ENCODE measurements at regions not wholly inside any gene's neighbourhood (a gene's known extent, or its start where the extent isn't known, plus 50 kb on each side); places are given as distances from the start of the nearest gene placed in this dataset.

DNA sequence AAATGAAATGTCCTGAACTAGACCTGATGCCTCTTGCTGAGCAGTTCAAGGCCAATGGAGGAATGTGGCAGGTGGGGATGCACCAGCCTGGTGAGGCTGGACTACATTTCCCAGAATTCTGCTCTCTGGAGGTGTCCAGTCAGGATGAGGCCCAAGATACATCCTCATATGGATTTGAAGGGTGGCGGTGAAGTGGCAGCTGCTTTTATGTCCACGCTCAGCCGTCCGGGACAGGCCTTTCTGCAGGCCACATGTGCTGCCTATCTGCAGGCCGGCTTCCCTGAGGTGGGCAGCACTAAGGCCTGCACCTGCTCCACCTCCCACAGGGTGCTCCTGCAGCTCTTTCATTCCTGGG is 230.2 kb downstream of the BCL11B start:
- no peaks in the 10 kb centered on the region for H3K79me2 ChIP-seq (ENCODE audit: insufficient read depth)
- POLR2A ChIA-PET = no interaction called here
- TF ChIP-seq, protein P1, sequence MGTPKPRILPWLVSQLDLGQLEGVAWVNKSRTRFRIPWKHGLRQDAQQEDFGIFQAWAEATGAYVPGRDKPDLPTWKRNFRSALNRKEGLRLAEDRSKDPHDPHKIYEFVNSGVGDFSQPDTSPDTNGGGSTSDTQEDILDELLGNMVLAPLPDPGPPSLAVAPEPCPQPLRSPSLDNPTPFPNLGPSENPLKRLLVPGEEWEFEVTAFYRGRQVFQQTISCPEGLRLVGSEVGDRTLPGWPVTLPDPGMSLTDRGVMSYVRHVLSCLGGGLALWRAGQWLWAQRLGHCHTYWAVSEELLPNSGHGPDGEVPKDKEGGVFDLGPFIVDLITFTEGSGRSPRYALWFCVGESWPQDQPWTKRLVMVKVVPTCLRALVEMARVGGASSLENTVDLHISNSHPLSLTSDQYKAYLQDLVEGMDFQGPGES (IDR thresholded peaks at IDR 0.05; ENCODE audit: low read depth, low read length) = no peak
- no peak for TF ChIP-seq RCOR1 (IDR thresholded peaks at IDR 0.05; ENCODE audit: low read length)
- no peak for TF ChIP-seq GATA2 (CRISPR knock-in tag; IDR thresholded peaks at IDR 0.05)
- TF ChIP-seq RXRA (IDR thresholded peaks at IDR 0.05; ENCODE audit: borderline replicate concordance, low read depth) = no peak
- no peak for TF ChIP-seq ELF1 (IDR thresholded peaks at IDR 0.05)
- no peak for TF ChIP-seq NRF1 (IDR thresholded peaks at IDR 0.05; ENCODE audit: low read depth, low read length)
- no peak for TF ChIP-seq RFX5 (IDR thresholded peaks at IDR 0.05; ENCODE audit: low read length)
- TF ChIP-seq MXI1 (IDR thresholded peaks at IDR 0.05; ENCODE audit: low read depth, low read length) = no peak
- no peak for TF ChIP-seq FOXJ3 (CRISPR knock-in tag; IDR thresholded peaks at IDR 0.05)
- TF ChIP-seq, protein P2, sequence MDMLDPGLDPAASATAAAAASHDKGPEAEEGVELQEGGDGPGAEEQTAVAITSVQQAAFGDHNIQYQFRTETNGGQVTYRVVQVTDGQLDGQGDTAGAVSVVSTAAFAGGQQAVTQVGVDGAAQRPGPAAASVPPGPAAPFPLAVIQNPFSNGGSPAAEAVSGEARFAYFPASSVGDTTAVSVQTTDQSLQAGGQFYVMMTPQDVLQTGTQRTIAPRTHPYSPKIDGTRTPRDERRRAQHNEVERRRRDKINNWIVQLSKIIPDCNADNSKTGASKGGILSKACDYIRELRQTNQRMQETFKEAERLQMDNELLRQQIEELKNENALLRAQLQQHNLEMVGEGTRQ (IDR thresholded peaks at IDR 0.05; ENCODE audit: borderline replicate concordance, low read depth, low read length) = no peak
- no peak for TF ChIP-seq TCF12 (IDR thresholded peaks at IDR 0.05)
- no peak for TF ChIP-seq CHD2 (IDR thresholded peaks at IDR 0.05; ENCODE audit: low read length, partially characterized antibody)
- TF ChIP-seq YY1 (IDR thresholded peaks at IDR 0.05; ENCODE audit: low read depth) = no peak
- TF ChIP-seq, protein P3, sequence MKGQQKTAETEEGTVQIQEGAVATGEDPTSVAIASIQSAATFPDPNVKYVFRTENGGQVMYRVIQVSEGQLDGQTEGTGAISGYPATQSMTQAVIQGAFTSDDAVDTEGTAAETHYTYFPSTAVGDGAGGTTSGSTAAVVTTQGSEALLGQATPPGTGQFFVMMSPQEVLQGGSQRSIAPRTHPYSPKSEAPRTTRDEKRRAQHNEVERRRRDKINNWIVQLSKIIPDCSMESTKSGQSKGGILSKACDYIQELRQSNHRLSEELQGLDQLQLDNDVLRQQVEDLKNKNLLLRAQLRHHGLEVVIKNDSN (IDR thresholded peaks at IDR 0.05; ENCODE audit: borderline replicate concordance, low read depth) = no peak
- TF ChIP-seq, protein P4, sequence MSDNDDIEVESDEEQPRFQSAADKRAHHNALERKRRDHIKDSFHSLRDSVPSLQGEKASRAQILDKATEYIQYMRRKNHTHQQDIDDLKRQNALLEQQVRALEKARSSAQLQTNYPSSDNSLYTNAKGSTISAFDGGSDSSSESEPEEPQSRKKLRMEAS (IDR thresholded peaks at IDR 0.05; ENCODE audit: low read depth) = no peak
- TF ChIP-seq, protein P5, sequence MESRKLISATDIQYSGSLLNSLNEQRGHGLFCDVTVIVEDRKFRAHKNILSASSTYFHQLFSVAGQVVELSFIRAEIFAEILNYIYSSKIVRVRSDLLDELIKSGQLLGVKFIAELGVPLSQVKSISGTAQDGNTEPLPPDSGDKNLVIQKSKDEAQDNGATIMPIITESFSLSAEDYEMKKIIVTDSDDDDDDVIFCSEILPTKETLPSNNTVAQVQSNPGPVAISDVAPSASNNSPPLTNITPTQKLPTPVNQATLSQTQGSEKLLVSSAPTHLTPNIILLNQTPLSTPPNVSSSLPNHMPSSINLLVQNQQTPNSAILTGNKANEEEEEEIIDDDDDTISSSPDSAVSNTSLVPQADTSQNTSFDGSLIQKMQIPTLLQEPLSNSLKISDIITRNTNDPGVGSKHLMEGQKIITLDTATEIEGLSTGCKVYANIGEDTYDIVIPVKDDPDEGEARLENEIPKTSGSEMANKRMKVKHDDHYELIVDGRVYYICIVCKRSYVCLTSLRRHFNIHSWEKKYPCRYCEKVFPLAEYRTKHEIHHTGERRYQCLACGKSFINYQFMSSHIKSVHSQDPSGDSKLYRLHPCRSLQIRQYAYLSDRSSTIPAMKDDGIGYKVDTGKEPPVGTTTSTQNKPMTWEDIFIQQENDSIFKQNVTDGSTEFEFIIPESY (IDR thresholded peaks at IDR 0.05; ENCODE audit: borderline replicate concordance, low read depth) = no peak
- no peak for TF ChIP-seq EP300 (IDR thresholded peaks at IDR 0.05; ENCODE audit: borderline replicate concordance in 1 of 2, low read depth in 1 of 2, low read length in 1 of 2)

More for the DNA sequence above, 230.2 kb downstream of the BCL11B start:
- Histone ChIP-seq H2AFZ (ENCODE audit: low read depth) (no peak overlapping the region), H3K4me3 (ENCODE audit: low read depth in 2 of 2, low read length in 1 of 2) (no peak overlapping the region), H3K4me2 (no peak overlapping the region), H3K9ac (no peak overlapping the region), H3K4me1 (ENCODE audit: control insufficient read depth in 1 of 2, insufficient read depth in 2 of 2, low read depth in 1 of 2, low read length in 1 of 2) (no peaks in the 10 kb centered on the region; a peak in 1 of 4 replicates), H3F3A (replicated peaks; ENCODE audit: insufficient read depth) (no peaks in the 10 kb centered on the region), H3K36me3 (replicated peaks in 1 of 2; ENCODE audit: control insufficient read depth in 1 of 2, insufficient read depth in 2 of 2, low read length in 1 of 2) (no peaks in the 10 kb centered on the region), H3K27ac (ENCODE audit: low read depth in 2 of 2, low read length in 1 of 2) (no peak overlapping the region), H3K27me3 (ENCODE audit: insufficient read depth) (peaks cover 16% of the 10 kb centered on the region), H3K9me3 (peaks cover 3% of the 10 kb centered on the region; the same call in 1 of the 2 replicates), H4K20me1 (ENCODE audit: insufficient read depth) (no peaks in the 10 kb centered on the region), H3K9me2 (no peaks in the 10 kb centered on the region)
- CTCF ChIA-PET = no interaction called here
- WGBS (ENCODE audit: low lambda C conversion rate) = no CpG with 5 or more reads among the region's 5 CpGs
- no peak for DNase-seq

Measured in SK-N-SH (cell line).